ENCODE measurements at regions not wholly inside any gene's neighbourhood (a gene's known extent, or its start where the extent isn't known, plus 50 kb on each side); places are given as distances from the start of the nearest gene placed in this dataset.
A peak's percentile ranks its signal among the peaks of the same experiment; 100 is the strongest.
"Not testable (repeated sequence)": the region's sequence is repeated elsewhere in the genome, so short reads cannot be mapped to it uniquely, and the experiment has no call there.

DNA sequence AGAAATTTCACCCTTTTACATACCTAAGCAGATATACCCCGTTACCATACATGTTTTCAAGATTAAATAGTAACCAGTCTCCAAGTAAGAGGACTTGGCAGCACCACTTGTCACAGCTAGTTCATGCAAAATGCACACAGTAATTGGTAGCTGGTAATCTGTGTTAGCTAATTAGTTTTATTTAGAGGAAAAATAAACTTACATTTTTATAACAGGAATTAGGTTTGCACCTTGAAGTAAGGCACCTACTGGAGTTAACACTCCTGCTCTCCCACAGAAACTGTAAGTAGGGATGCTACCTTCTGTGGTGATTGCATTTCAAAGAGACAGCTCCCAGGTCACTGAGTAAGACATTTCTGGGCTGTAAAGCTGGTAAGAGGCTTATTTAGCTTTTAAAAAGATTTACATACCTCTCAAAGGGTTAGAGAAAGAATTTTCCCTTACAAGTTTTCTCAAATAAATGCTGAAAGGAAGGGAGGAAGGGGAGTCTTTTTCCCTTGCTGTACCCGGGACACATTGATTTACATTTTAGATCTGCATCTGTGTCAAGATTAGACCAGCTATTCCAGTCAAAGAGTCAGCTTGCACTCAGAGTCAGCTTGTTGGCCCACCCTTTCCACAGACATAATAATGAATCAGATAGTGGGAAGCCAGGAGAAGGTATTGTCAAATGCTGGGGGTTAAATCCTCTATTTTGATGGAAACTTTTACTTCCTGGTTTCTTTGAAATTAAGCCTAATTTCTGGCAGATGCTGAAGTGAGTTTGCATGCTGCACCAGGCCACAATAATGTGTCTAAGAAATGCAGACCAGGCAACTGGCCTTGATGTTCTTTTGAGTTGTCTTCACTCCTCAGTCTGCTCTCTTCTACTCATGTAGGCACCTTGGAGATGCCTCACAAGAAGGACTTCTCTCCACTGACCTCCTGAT, 77.6 kb upstream of the CHD2 start:
- H2AK5ac ChIP-seq (ENCODE audit: low read length): no peak overlapping the region

DNA sequence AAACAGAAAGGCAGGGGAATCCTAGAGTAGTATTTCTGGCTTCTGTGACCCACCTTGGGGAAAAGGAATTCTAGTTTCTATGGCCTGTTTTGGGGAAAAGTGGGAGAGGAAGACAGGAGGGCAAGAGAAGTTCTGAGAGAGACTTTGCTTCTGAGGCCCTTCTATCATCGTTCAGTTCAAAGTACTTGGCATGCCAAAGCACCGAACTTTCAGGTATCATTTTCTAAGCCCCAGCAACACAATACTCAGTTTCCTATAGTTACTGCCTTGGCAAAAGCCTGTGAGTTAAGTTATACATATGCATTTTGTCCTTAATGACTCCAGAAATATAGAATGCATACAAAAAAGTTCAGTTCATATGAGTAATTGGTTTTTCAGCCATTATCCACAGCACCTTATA, 74.1 kb upstream of the CHD2 start:
- no peak overlapping the region for H3K9ac ChIP-seq (ENCODE audit: low read length)
- no peak overlapping the region for H3K23ac ChIP-seq (ENCODE audit: low read length)
- no CpG with 5 or more reads among the region's 2 CpGs for WGBS (ENCODE audit: extremely low coverage, insufficient coverage, insufficient read length)
- no peak overlapping the region for H3K4me2 ChIP-seq (ENCODE audit: low read length)
- H2BK120ac ChIP-seq (ENCODE audit: insufficient read depth, low read length, poor library complexity): no peak overlapping the region
- H3K18ac ChIP-seq (ENCODE audit: low read length): no peak overlapping the region
- no peak overlapping the region for H3K27ac ChIP-seq (ENCODE audit: low read depth, low read length)
- no peaks in the 10 kb centered on the region for H3K79me2 ChIP-seq (ENCODE audit: control insufficient read depth, insufficient read depth, low read length, poor library complexity)
- no peak overlapping the region for H2AK5ac ChIP-seq (ENCODE audit: low read length)
- no peak for DNase-seq
- no peak overlapping the region for H4K12ac ChIP-seq (ENCODE audit: low read depth, low read length)
- H2BK5ac ChIP-seq (ENCODE audit: low read depth, low read length, poor library complexity): no peak overlapping the region
- no peaks in the 10 kb centered on the region for H3K36me3 ChIP-seq (ENCODE audit: control insufficient read depth in 1 of 2, insufficient read depth in 2 of 2, low read length in 2 of 2)
- no peak overlapping the region for H3K14ac ChIP-seq (ENCODE audit: low read length)
- H4K8ac ChIP-seq (ENCODE audit: low read depth, low read length): no peak overlapping the region
- H3K9me3 ChIP-seq (ENCODE audit: insufficient read depth, low read depth, low read length): no peaks in the 10 kb centered on the region
- no peak overlapping the region for H3K4ac ChIP-seq (ENCODE audit: low read depth, low read length)
- H2AFZ ChIP-seq (ENCODE audit: insufficient read depth, low read length, poor library complexity): no peak overlapping the region
- peaks cover 4 to 11% of the 10 kb centered on the region in 2 experiments for H3K4me1 ChIP-seq (ENCODE audit: control insufficient read depth in 1 of 2, insufficient read depth in 2 of 2, low read length in 2 of 2)
- no peak overlapping the region for H4K91ac ChIP-seq (ENCODE audit: low read depth, low read length)
- H2BK12ac ChIP-seq (ENCODE audit: low read length): no peak overlapping the region
- no peaks in the 10 kb centered on the region for H3K27me3 ChIP-seq (ENCODE audit: insufficient read depth, low read length)
- peaks cover 17% of the 10 kb centered on the region for H3K79me1 ChIP-seq (ENCODE audit: low read length)
- H3K4me3 ChIP-seq (ENCODE audit: low read depth, low read length): no peak overlapping the region

More for the DNA sequence above, 77.6 kb upstream of the CHD2 start:
- no peak overlapping the region for H4K8ac ChIP-seq (ENCODE audit: low read depth, low read length)
- no peak overlapping the region for H4K91ac ChIP-seq (ENCODE audit: low read depth, low read length)
- H2BK120ac ChIP-seq (ENCODE audit: insufficient read depth, low read length, poor library complexity): no peak overlapping the region
- no peak overlapping the region for H2BK5ac ChIP-seq (ENCODE audit: low read depth, low read length, poor library complexity)
- no peak overlapping the region for H3K23ac ChIP-seq (ENCODE audit: low read length)
- no peak overlapping the region for H2AFZ ChIP-seq (ENCODE audit: insufficient read depth, low read length, poor library complexity)
- H3K14ac ChIP-seq (ENCODE audit: low read length): no peak overlapping the region
- H3K4me1 ChIP-seq (ENCODE audit: control insufficient read depth in 1 of 2, insufficient read depth in 2 of 2, low read length in 2 of 2): peaks cover 5 to 18% of the 10 kb centered on the region in 2 experiments
- no peak overlapping the region for H3K18ac ChIP-seq (ENCODE audit: low read length)
- H3K36me3 ChIP-seq (ENCODE audit: control insufficient read depth in 1 of 2, insufficient read depth in 2 of 2, low read length in 2 of 2): no peaks in the 10 kb centered on the region
- no peak for DNase-seq
- no peak overlapping the region for H3K4me2 ChIP-seq (ENCODE audit: low read length)
- no CpG with 5 or more reads among the region's 2 CpGs for WGBS (ENCODE audit: extremely low coverage, insufficient coverage, insufficient read length)
- peak overlapping the region; percentile 78 for H3K27ac ChIP-seq (ENCODE audit: low read depth, low read length)
- H3K4ac ChIP-seq (ENCODE audit: low read depth, low read length): no peak overlapping the region
- no peaks in the 10 kb centered on the region for H3K79me2 ChIP-seq (ENCODE audit: control insufficient read depth, insufficient read depth, low read length, poor library complexity)
- H3K4me3 ChIP-seq (ENCODE audit: low read depth, low read length): no peak overlapping the region
- H3K9me3 ChIP-seq (ENCODE audit: insufficient read depth, low read depth, low read length): no peaks in the 10 kb centered on the region
- H3K27me3 ChIP-seq (ENCODE audit: insufficient read depth, low read length): no peaks in the 10 kb centered on the region
- H2BK12ac ChIP-seq (ENCODE audit: low read length): no peak overlapping the region
- H4K12ac ChIP-seq (ENCODE audit: low read depth, low read length): no peak overlapping the region
- H3K79me1 ChIP-seq (ENCODE audit: low read length): peaks cover 23% of the 10 kb centered on the region
- H3K9ac ChIP-seq (ENCODE audit: low read length): no peak overlapping the region

DNA sequence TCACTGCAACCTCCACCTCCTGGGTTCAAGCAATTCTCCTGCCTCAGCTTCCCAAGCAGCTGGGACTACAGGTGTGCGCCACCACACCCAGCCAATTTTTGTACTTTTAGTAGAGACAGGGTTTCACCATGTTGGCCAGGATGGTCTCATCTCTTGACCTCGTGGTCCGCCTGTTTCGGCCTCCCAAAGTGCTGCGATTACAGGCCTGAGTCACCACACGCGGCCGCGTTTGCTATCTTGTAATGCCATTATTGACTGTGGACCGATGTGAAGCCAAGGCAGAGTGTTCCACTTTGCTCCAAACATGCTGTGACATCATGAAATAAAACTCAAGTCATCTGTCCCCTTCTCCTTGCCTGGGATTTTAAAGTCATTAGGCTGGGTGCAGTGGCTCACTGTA, 72.1 kb upstream of the CHD2 start:
- not testable (repeated sequence) for H2BK5ac ChIP-seq (ENCODE audit: low read depth, low read length, poor library complexity); H3K4me2 ChIP-seq (ENCODE audit: low read length); H4K12ac ChIP-seq (ENCODE audit: low read depth, low read length); H3K9ac ChIP-seq (ENCODE audit: low read length); H2AFZ ChIP-seq (ENCODE audit: insufficient read depth, low read length, poor library complexity); H4K91ac ChIP-seq (ENCODE audit: low read depth, low read length); H3K14ac ChIP-seq (ENCODE audit: low read length); H3K79me2 ChIP-seq (ENCODE audit: control insufficient read depth, insufficient read depth, low read length, poor library complexity); H3K9me3 ChIP-seq (ENCODE audit: insufficient read depth, low read depth, low read length); H3K18ac ChIP-seq (ENCODE audit: low read length); H3K23ac ChIP-seq (ENCODE audit: low read length); H3K36me3 ChIP-seq (ENCODE audit: control insufficient read depth in 1 of 2, insufficient read depth in 2 of 2, low read length in 2 of 2); H4K8ac ChIP-seq (ENCODE audit: low read depth, low read length); H2AK5ac ChIP-seq (ENCODE audit: low read length); H3K4me3 ChIP-seq (ENCODE audit: low read depth, low read length); H3K4ac ChIP-seq (ENCODE audit: low read depth, low read length); H2BK12ac ChIP-seq (ENCODE audit: low read length); H3K27ac ChIP-seq (ENCODE audit: low read depth, low read length); H2BK120ac ChIP-seq (ENCODE audit: insufficient read depth, low read length, poor library complexity); H3K27me3 ChIP-seq (ENCODE audit: insufficient read depth, low read length)
- peaks cover 5 to 20% of the 10 kb centered on the region in 2 experiments for H3K4me1 ChIP-seq (ENCODE audit: control insufficient read depth in 1 of 2, insufficient read depth in 2 of 2, low read length in 2 of 2)
- no CpG with 5 or more reads among the region's 10 CpGs for WGBS (ENCODE audit: extremely low coverage, insufficient coverage, insufficient read length)
- H3K79me1 ChIP-seq (ENCODE audit: low read length): peaks cover 13% of the 10 kb centered on the region
- peak; percentile 57 to 78 for DNase-seq

DNA sequence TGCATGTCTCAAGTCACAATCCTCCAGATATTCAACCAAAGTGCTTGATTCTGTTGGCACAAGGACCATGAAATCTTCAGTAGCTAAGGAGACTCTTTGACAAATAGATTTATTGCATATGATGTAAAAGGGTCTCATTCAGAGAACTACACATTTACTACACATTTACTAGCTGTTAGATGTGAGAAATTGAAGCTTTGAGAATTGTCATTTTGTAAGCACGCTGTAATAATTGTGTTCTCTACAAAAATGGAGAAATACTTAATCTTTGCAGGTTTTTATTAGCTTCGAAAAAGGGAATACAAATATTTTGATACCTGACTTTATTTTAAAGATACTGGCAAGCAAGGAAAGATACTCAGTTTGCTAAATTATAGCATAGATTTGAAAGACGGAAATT, 70.2 kb upstream of the CHD2 start:
- no peak overlapping the region for H3K4me3 ChIP-seq (ENCODE audit: low read depth, low read length)
- peaks cover 8 to 16% of the 10 kb centered on the region in 2 experiments for H3K4me1 ChIP-seq (ENCODE audit: control insufficient read depth in 1 of 2, insufficient read depth in 2 of 2, low read length in 2 of 2)
- H3K23ac ChIP-seq (ENCODE audit: low read length): no peak overlapping the region
- no peak overlapping the region for H3K18ac ChIP-seq (ENCODE audit: low read length)
- no peak overlapping the region for H2BK120ac ChIP-seq (ENCODE audit: insufficient read depth, low read length, poor library complexity)
- no peak overlapping the region for H2AFZ ChIP-seq (ENCODE audit: insufficient read depth, low read length, poor library complexity)
- H2BK12ac ChIP-seq (ENCODE audit: low read length): no peak overlapping the region
- H4K12ac ChIP-seq (ENCODE audit: low read depth, low read length): no peak overlapping the region
- peaks cover 8% of the 10 kb centered on the region for H3K79me1 ChIP-seq (ENCODE audit: low read length)
- no peak overlapping the region for H2AK5ac ChIP-seq (ENCODE audit: low read length)
- no peaks in the 10 kb centered on the region for H3K27me3 ChIP-seq (ENCODE audit: insufficient read depth, low read length)
- H3K4ac ChIP-seq (ENCODE audit: low read depth, low read length): no peak overlapping the region
- no peaks in the 10 kb centered on the region for H3K79me2 ChIP-seq (ENCODE audit: control insufficient read depth, insufficient read depth, low read length, poor library complexity)
- no peak overlapping the region for H3K9ac ChIP-seq (ENCODE audit: low read length)
- H2BK5ac ChIP-seq (ENCODE audit: low read depth, low read length, poor library complexity): no peak overlapping the region
- no peak overlapping the region for H3K14ac ChIP-seq (ENCODE audit: low read length)
- no peak overlapping the region for H4K91ac ChIP-seq (ENCODE audit: low read depth, low read length)
- no peak overlapping the region for H4K8ac ChIP-seq (ENCODE audit: low read depth, low read length)
- no peak overlapping the region for H3K4me2 ChIP-seq (ENCODE audit: low read length)
- DNase-seq: no peak
- no CpG with 5 or more reads among the region's 3 CpGs for WGBS (ENCODE audit: extremely low coverage, insufficient coverage, insufficient read length)
- no peak overlapping the region for H3K27ac ChIP-seq (ENCODE audit: low read depth, low read length)
- H3K9me3 ChIP-seq (ENCODE audit: insufficient read depth, low read depth, low read length): no peaks in the 10 kb centered on the region
- H3K36me3 ChIP-seq (ENCODE audit: control insufficient read depth in 1 of 2, insufficient read depth in 2 of 2, low read length in 2 of 2): no peaks in the 10 kb centered on the region
